GM13977 (cell line): ENCODE measurements at regions not wholly inside any gene's neighbourhood (a gene's known extent, or its start where the extent isn't known, plus 50 kb on each side); places are given as distances from the start of the nearest gene placed in this dataset.

Source experiments
- DNase-seq: peaks from one replicate; pipeline ENCODE4 v3.0.0; 2012; ENCODE audit warnings: low spot score
- in situ Hi-C: fragments of 300-500 bp; cut with MboI; formaldehyde crosslinking; loops from one replicate; pipeline ENCODE4 v1.12.0; 2022; ENCODE audit warnings: low sequenced_read_pairs, low pct_unique_long_range_greater_than_20kb, mixed read lengths, inconsistent platforms; ENCODE audit not compliant: unreplicated experiment
- TF ChIP-seq, protein P1 (sequence below): IDR thresholded peaks from 2 replicates; pipeline ENCODE4 v1.5.1; 2012; ENCODE audit warnings: mild to moderate bottlenecking, control low read depth; ENCODE audit not compliant: insufficient read depth; ENCODE audit errors: extremely low read depth, missing control alignments

- TF ChIP-seq, protein P1, sequence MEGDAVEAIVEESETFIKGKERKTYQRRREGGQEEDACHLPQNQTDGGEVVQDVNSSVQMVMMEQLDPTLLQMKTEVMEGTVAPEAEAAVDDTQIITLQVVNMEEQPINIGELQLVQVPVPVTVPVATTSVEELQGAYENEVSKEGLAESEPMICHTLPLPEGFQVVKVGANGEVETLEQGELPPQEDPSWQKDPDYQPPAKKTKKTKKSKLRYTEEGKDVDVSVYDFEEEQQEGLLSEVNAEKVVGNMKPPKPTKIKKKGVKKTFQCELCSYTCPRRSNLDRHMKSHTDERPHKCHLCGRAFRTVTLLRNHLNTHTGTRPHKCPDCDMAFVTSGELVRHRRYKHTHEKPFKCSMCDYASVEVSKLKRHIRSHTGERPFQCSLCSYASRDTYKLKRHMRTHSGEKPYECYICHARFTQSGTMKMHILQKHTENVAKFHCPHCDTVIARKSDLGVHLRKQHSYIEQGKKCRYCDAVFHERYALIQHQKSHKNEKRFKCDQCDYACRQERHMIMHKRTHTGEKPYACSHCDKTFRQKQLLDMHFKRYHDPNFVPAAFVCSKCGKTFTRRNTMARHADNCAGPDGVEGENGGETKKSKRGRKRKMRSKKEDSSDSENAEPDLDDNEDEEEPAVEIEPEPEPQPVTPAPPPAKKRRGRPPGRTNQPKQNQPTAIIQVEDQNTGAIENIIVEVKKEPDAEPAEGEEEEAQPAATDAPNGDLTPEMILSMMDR, result no peak
- in situ Hi-C loops, result no loop called here
- DNase-seq, result no peak
Observed at GRCh38 chr2:66331176-66331575, 103.7 kb upstream of the MEIS1 start.

DNA sequence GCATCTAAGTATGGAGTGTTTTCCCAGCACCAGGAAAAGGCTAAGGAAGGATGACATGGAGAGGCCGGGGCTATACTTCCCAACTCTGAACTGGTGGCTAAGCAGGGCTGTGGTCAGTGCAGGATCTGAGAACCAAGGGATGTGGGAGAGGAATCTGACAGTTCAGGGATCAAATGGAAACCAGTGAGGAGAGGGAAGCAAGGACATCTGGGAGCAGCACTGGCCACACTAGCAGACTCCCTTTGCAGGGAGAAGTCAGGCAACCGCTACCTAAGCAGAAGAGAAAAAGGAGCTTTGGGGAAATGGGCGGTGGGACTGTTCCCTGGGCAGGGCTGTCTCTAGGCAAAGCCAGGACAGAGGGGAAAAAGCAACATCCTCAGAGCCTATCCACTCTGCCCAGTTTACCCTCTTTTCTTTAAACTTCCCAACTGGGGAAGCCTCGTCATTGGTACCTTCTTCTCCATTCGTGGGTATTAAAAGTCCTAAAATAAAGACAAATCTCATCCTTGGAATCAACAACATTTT lies 105.8 kb upstream of the MEIS1 start:
- DNase-seq, result no peak
- in situ Hi-C loops, result no loop called here
- TF ChIP-seq, protein P1, result no peak

- no peak for DNase-seq
- in situ Hi-C loops, result no loop called here
- TF ChIP-seq, protein P1, result no peak
Observed at GRCh38 chr2:66327066-66327740, 107.7 kb upstream of the MEIS1 start.

DNA sequence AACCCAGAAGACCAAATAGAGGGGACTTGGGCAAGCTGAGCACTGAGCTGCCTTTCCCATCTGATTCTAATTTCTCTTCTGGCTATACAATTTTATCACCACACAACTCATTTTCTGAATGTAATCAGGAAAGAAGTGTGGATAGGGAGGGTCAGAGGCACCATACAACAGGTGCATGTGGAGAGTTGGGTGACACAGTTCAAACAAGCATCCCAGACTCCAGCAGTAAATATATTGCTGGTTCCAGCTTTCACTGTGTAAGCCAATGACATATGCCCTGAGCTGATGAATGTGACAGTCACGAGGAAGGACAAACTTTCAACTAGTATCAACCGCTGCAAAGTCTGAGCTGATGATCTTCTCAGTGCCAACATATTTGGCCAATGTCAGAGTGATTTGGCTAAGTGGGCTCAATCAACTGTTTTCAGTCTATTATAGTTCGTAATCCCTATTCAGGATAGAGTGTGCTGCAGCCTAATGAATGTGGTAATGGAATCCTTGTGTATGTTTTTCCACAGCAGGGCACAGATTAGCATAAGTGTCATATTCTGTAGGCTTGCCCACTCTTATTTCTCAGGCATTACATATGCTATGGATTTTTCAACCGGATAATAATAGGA lies 109.9 kb upstream of the MEIS1 start:
- no peak for DNase-seq
- TF ChIP-seq, protein P1, result no peak
- in situ Hi-C loops, result no loop called here

DNA sequence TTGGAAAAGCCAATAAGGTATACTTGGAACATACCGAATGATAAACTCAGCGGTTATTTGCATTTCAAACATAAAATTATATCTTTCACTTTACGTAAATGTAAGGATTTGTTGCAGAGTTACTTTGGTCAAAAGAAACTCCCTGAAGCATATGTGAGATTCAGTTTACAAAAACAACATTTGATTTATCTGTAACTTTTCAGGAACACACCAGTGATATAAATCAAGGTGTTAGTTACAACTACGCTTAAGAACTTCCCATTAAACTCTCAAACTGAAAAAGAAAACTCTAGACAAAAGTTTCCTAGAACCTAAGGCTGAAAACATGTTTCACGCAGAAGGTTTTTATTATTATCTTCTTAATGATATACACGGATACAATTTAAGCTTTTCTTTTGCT lies 110.6 kb upstream of the MEIS1 start:
- DNase-seq, result no peak
- in situ Hi-C loops, result no loop called here
- TF ChIP-seq, protein P1, result no peak

GRCh38 chr2:66323406-66323805 lies 111.5 kb upstream of the MEIS1 start:
- TF ChIP-seq, protein P1, result no peak
- in situ Hi-C loops, result no loop called here
- no peak for DNase-seq
